HK-2 (cell line): ENCODE measurements at regions not wholly inside any gene's neighbourhood (a gene's known extent, or its start where the extent isn't known, plus 50 kb on each side); places are given as distances from the start of the nearest gene placed in this dataset.

ENCODE experiments used
- DNase-seq: peaks from one replicate; pipeline ENCODE4 v3.0.0-alpha.2; 2018; ENCODE audit not compliant: unreplicated experiment

DNA sequence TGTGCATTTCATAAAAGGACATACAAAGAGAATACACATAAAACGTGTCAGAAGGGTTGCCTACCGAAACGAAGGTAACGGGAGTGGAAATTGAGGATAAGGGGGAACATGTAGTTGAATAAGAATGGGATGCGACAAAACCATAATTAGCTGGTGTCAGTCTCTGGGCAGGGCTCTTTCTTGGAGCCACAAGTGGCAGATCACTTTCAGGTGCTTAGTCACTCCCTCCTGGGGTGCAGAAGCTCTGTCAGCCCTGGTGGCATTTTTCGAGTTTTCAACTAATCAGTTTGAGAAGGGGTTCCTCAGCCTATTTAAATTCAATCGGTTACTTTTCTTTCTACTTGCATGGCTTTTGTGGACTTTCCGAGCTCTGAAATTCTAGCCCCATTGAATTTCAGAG, 133.9 kb upstream of the IGSF21 start:
- no peak for DNase-seq

DNA sequence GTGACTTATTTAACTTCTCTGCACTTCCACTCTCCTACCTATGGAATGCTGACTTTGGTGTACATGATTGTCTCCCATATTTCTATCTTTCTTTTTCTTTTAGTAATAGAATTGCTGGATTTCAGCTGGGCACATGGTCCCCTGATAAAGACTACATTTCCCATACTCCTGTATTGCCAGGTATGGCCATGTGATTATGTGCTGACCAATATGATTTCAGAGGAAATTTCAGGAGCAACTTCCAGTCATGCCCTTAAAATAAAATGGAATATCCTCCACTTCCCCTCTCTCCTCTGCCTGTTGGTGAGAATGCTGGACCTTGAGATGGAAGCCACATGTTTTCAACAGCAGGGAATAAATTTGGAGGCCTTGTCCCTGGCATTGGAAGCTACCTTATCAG, 130.7 kb upstream of the IGSF21 start:
- DNase-seq, result no peak

DNA sequence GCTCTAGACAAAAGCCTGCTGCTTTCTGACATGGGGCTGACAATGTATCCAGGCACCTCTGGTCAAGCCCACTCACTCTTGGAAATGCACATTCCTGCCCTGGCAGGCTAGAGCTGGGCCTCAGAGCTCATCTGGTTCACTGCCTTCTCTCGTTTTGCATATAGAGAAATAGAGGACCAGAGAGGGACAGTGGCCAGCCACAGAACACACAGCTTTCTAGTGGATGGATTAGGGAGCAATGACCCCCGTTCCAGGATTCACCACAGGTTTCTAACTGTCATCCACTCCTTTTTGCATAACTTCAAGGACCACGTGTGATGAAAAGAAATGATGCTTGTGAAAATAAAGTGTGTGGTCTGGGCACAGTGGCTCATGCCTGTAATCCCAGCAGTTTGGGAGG, 129.6 kb upstream of the IGSF21 start:
- no peak for DNase-seq

DNA sequence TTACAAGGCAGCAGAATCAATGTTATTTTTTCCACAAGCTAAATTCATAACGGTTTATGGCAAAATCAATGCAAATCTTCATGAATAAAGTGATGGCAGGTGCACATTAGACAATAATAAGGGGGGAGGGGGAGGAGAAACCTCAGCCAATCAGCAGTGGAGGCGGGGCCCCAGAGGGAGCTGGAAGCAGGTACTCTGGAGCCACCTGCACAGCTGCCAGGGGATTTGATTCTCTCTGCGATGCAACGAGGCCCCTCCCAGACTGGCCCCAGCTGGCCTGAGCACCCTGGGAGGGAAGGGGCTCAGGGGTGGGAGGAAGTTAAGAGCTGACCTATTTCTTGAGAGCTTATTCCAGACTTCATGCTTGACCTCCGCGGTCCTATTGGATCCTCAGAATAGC, 127.8 kb upstream of the IGSF21 start:
- DNase-seq, result no peak

DNA sequence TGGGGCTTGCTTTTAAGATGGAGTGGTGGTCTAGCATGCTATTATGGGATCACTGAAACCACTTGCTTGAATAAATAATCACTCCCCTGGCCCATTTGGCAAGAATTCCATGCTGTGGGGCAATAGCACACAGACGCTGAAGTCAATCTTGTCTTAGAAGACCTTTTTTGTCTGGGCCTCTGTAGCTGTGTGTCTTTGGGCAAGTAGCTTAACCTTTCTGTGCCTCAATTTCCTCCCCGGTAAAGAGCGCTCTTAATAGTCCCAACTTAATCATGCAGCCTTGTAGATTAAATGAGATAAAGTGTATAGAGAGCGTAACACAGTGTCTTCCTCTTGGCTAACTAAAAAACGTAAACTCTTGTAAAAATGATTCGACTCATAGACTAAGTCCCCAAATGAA, 125.4 kb upstream of the IGSF21 start:
- no peak for DNase-seq

DNA sequence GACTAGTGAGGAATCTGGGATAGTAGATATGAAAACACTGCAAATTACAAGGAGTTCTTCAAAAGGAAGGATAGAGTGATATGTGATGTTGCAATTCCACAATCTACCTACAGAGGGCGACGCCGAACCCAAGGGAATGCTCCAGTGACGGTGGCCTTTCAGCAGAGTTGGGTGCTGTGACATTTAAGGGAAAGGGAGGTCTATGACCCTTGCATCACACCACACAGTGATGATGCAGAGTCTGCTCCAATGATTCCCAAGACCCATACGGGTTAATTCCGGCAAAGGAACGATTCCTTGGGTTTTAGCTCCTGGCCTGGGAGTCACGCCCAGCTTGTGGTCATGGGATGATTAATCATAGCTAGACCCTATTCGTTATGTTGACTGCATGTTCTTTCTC, 123.0 kb upstream of the IGSF21 start:
- DNase-seq, result peak; percentile 14

DNA sequence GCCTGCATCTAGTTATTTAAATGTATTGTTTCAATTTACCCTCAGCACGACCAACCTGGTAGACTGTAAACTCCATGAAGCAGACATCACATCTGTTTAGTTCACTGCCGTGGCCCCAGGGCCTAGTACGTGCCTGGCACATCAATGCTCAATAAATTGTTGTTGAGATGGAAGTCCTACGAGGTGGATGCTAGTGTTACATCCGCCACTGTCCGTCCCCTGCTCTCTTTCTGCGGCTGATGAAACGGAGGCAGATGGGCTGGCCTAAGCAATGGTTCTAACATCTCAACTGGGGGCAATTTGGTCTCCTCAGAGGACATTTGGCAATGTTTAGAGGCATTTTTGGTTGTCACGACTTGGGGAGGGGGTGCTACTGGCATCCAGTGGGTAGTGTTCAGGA, 121.4 kb upstream of the IGSF21 start:
- no peak for DNase-seq

DNA sequence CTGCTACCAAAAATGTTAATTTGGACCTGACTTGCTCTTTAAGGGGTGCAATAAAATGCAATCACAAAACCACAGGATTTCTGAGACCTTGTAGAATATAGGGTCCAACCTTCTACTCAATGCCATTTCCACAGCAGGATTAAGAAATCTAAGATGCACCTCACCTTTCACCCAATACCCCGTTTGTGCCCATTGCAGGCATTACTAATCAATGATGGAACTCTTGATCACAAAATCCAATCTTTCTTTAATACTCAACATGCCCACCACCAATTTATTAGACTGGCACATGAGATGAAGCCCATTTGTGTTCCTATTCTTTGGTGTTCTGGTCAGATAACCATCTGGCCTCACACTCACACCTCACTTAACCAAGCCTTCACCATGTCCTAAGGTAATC, 117.2 kb upstream of the IGSF21 start:
- no peak for DNase-seq

DNA sequence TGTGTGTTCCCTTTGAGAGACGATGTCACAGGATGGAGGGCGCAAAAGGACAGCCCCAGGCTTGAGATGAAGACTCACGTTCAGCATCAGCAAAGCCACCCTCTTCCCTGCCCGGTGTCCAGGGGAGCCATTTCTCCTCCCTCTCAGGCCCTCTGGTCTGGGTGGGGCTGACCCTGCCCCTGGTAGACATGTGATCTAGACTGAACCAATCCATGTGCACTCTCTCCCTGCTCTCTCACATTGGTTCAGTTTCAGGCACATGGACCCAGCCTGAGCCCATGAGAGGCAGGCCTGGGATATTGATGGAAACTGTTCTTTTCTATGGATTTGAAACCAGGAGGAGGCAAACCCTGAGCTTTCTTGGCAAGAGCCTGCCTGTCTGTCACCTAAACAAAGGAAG, 115.6 kb upstream of the IGSF21 start:
- no peak for DNase-seq

DNA sequence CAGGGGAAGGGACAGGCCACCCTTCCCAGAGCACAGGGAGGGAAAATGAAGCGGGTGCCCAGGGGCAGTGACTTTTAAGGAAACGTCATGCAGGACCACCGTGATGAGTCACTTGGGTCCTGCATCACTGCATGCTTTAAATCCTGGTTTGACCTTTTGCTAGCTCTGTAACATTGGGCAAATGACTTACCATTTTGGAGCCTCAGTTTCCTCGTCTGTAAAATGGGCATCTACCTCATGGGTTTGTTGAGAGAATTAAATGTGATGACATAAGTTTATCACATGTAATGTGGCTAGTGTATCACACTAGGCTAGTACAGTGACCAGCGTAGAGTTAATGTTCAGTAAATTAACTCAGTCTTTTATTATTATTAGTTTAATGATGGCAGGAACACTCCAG, 114.8 kb upstream of the IGSF21 start:
- no peak for DNase-seq

DNA sequence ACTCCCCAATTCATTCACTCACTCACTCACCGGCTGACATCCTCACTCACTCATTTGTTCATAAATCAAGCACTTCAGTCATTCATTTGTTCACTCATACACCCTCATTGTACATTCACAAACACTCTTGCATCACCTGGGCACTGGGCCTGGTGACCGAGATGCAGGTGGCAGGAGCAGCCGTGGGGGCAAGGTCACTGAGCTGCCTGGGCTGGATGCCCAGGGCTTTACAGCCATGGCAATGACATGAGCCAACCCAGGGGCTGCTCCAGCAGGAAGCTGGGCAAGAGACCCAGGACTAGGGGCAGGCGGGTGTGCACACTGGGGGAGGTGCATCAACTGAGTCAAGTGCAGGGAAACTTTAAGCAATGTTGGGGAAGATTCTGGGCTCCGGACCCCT, 113.6 kb upstream of the IGSF21 start:
- no peak for DNase-seq

DNA sequence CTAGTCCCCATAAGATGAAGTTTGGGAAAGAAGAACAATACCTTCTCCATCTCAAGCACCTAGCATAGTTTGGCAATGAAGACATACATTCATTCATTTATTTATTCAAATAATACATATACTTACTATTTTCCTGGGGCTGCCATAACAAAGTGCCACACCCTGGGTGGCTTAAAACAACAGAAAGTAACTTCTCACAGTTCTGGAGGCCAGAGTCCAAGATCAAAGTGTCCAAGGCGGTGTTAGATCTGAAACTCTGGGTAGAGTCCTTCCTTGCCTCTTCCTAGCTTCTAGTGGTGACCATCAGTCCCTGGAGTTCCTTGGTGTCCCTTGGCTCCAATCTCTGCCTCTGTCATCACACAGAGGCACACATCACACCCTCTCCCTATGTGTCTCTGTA, 112.1 kb upstream of the IGSF21 start:
- no peak for DNase-seq

DNA sequence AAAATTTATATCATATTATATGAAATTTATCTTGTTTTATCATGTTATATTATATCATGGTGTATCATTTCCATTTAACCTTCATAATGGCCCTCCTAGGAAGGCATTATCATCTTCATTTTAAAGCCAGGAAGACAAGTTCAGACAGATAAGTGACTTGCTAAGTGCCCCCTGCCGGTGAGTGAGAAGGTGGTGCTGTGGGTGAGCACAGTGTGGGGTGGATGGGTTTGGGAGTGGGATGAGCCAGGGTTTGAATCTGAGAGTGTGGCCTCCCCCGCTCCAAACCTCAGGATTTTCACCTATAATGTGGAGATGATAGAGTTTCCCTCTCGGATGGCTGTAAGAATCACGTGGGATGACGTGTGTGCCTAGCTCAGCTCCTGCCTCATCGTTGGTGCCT, 108.7 kb upstream of the IGSF21 start:
- DNase-seq, result no peak

DNA sequence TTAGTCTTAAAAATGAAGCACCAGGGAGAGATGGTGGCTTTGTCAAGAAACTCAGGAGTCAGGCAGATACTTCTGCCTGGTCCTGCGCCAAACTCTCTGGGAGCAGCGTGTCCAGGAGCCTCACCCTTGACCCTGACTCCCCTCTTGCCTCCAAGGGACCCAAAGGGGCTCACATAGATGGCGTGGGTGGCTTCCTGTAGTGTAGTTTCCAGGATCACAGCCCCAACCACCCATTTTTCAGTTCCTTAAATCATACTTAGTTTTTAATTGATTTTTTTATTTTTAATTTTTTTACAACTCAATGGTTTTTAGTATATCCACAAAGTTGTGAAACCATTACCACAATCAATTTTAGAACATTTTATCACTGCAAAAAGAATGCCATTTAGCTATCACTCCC, 107.7 kb upstream of the IGSF21 start:
- DNase-seq, result no peak

DNA sequence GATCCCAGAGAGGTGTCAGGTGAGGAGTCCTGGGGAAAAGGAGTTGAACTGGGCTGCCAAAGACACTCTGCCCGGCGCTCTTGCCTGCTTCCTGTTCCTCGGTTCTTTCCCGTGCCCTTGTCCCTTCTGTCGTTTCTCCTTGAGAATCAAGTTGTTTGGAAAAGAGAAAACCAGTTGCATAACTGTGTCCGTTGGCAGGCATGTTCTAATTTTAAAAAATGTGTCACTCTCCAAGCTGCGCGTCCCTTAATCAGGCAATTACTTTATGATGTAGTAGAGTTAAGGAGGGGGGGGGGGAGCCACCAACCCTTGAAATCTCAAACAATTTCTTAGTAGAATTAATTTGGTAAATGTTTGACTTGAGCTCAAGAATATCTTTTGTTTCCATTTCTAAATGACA, 105.9 kb upstream of the IGSF21 start:
- no peak for DNase-seq

DNA sequence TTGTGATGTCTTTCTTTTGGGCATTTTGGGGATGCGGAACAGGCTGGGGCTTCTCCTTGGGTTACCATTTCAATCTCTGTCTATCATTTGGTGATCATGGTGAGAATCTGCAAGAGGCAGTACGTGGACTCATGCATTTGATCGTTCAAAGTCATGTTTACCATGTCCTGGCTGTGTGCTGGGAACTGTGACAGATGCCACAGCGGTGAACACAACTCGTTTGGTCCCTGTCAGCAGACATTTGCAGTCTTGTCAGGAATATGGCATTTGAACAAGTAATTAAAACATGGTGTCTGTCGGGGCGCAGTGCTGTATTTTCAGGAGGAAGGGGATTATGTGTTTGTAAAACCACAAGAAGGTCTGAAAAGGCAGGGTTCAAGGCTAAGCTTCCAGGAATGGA, 103.3 kb upstream of the IGSF21 start:
- DNase-seq, result no peak

DNA sequence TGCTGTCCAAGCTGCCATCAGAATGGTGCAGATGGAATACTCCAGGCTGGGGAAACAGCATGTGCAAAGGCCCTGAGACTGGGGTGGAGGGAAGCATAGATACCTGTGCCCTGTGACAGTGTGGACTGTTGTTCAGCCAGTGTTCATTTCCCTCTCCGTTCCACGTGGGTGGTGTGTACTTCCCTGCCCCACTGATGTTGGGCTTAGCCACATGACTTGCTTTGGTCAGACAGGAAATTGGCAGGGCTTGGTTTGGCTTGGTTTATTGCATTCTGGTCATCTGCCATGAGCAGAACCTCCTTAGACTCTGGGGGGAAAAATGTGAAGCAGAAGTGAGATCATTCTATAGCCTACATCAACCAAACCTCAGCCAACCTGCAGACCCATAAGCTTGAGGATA, 102.4 kb upstream of the IGSF21 start:
- no peak for DNase-seq

DNA sequence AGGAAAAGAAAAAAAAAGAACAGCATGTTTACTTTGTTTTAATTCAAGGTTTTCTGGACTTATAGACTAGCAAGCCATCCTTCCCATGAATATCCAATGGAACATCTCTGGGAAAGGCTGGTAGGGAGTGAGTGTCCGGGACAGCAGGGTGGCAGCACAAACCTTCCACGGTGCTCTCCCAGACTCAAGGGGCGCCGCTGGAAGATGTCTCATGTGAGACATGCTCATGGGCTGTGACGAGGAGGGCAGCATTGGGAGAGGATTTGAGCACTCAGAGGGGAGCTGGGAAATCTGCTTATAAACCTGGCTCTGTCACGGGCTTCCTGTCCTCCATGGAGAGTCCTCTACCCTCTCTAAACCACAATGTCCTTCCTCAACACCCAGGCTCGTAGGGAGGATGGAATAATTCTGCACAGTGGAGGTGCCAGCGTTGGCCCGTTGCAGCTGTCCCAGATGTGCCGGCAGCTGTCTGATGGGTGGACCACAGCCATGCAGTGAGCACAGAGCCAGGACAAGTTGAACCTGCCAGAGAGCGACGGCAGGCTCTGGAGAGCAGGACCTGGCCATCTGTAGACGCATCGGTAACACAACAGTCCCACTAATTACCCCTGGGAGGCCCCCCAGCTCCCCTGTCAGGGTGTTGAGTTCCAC, 100.1 kb upstream of the IGSF21 start:
- DNase-seq, result no peak

DNA sequence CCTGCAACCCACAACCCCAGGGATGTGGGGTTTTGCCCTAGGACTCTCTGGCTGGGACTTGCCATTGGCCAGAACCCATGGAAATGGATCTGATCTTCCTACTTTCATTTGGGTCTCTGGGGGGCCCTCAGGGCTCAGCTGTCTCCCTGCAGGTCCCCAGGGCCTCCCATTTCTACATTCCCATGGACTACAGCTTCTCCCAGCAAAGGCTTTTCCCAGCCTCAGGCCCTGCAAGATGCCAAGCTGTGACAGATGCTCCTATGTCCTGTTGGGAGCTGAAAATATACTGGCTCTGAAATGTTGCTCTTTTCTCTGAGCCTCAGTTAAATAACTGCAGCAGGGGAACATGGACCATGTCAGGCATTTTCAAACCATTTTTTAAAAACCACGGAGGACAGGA, 99.5 kb upstream of the IGSF21 start:
- no peak for DNase-seq

DNA sequence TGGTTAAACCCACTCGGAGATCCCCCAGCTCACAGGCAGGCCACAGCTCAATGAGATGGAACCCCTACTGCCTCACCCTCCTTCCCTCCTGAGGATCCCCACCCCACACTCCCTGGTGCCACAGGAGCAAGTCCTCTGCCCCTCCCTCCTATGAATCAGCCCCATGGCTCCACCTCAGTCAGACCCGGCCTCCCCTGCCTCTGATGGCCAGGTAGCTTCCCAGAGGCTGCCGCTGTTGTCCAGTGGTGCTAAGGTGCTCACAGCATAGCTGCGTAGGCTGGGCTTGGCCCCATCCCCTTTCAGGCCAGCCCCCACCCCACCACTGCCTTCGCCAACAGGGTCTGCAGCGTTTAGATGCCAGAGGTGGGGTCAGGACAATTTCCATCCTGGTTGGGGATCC, 98.5 kb upstream of the IGSF21 start:
- no peak for DNase-seq

DNA sequence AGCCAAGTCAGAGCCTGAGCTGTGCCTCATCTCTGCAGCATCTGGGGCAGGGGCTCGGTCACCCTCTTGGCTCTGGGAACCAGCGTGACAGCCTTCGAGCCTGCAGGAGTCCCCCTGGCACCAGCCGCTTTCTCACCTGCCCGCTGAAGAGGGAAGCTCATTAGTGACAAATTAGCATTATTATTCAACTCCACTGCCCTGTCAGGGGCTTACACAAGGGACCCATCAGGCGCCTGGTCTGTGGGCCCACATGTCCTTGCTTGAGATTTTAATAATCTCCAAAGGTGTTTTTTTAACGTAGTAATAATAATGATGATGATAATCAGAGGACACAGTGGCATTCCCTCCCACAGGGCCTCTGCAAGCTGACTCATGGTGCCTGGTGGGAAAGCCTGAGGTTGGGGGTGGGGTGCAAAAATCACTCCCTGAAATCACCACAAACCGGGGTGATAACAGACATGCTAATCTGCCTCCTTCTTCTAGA, 98.1 kb upstream of the IGSF21 start:
- no peak for DNase-seq

DNA sequence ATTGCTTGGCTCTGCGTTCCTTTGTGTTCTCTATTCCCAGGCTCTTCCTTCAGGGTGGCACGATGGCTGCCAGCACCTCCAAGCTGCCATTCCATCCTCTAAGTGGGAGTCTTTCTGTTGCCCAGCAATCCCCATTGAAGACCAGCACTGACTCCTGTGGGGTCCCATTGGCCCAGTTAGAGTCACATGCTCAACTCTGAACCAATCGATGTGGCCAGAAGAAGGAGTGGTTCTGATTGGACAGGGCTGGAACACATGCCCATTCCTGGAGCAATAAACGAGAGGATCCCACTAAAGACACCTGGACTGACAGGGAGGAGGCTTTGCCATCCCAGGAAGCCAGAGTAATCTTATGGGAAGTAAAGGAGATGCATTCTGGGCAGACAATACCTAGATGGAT, 97.2 kb upstream of the IGSF21 start:
- DNase-seq, result no peak

DNA sequence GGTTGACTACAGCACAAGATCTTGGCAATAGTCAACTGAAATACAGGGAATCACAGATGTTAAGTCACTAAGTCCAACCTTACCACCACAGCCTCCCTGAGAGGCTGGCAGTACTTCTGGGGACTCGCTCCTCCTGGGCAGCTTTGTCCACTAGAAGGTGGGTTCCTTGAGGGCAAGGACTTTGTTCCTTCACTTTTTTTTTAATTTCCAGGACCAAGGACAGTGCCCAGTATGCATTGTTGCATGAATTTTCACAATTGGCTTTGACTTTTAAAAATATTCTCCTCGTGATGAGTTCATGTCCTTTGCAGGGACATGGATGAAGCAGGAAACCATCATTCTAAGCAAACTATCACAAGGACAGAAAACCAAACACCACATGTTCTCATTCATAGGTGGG, 96.7 kb upstream of the IGSF21 start:
- DNase-seq, result no peak

DNA sequence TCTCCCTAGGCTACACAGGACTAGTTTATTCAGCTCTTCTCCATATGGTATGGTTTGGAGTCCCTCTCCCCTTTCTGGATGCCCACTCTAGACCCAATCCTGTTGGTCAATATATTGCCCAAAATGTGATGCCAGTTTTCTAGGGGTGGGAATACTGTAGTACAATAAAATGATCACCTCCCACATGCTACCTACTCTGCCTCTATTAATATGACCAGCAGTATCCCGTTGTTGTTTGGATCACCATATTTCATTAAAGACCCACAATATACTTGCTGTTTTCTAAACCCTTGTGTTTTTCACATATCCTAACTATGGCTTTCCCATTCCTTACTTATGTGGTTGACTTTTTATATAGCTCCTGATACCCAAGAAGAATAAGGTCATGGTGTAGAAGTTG, 95.9 kb upstream of the IGSF21 start:
- no peak for DNase-seq

DNA sequence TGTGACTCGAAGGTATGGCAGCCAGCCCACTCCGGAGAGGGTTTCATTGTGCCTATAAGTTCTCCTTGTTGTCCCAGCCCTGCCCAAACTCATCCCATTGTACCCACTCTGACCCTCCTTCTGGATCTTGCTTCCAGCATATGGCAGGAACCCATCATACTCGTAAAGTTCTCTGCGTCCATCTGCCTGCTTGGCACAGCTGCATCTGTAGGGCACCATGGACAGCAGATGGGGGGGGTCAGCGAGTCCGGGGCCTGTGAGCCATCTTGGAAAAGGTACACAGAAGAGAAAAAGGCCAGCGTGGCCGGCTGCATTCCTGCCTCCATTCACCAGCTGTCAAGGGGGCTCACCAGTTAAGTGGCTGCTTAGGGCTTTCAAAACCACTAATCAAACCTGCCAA, 94.9 kb upstream of the IGSF21 start:
- no peak for DNase-seq
